Smooth muscle cell (in vitro differentiated cells): ENCODE measurements at regions not wholly inside any gene's neighbourhood (a gene's known extent, or its start where the extent isn't known, plus 50 kb on each side); places are given as distances from the start of the nearest gene placed in this dataset.

Source experiments
- DNase-seq: peaks from one replicate; lab custom pipeline; 2025; ENCODE audit not compliant: unreplicated experiment; lab: John Stamatoyannopoulos, UW
- H2AFZ ChIP-seq: fragments of 200-600 bp; sonication (generic); 2 replicates; pipeline ENCODE4 v1.6.0; 2016; ENCODE audit warnings: antibody characterized with exemption, low read depth, mild to moderate bottlenecking
- H3F3A ChIP-seq: fragments of 200-600 bp; sonication (generic); 2 replicates; pipeline ENCODE4 v1.6.0; 2017; ENCODE audit warnings: antibody characterized with exemption, low read depth
- H3K27ac ChIP-seq: fragments of 200-600 bp; sonication (generic); 2 replicates; pipeline ENCODE4 v1.5.1; 2016; ENCODE audit warnings: low read depth, mild to moderate bottlenecking
- H3K27me3 ChIP-seq: fragments of 200-600 bp; sonication (generic); 2 replicates; pipeline ENCODE4 v1.6.1; 2016; ENCODE audit warnings: low read depth, mild to moderate bottlenecking
- H3K36me3 ChIP-seq: fragments of 200-600 bp; sonication (generic); 2 replicates; pipeline ENCODE4 v1.5.1; 2016; ENCODE audit warnings: low read depth
- H3K4me1 ChIP-seq: fragments of 200-600 bp; sonication (generic); 2 replicates; pipeline ENCODE4 v1.5.1; 2016; ENCODE audit warnings: low read depth
- H3K4me2 ChIP-seq: fragments of 200-600 bp; sonication (generic); 2 replicates; pipeline ENCODE4 v1.6.0; 2016; ENCODE audit warnings: mild to moderate bottlenecking
- H3K4me3 ChIP-seq: fragments of 200-600 bp; sonication (generic); 2 replicates; pipeline ENCODE4 v1.5.1; 2016; ENCODE audit warnings: mild to moderate bottlenecking
- H3K79me2 ChIP-seq: fragments of 200-600 bp; sonication (generic); 2 replicates; pipeline ENCODE4 v1.6.0; 2016; ENCODE audit warnings: low read depth, mild to moderate bottlenecking
- H3K9ac ChIP-seq: fragments of 200-600 bp; sonication (generic); 2 replicates; pipeline ENCODE4 v1.6.0; 2016; ENCODE audit warnings: low read depth
- H3K9me3 ChIP-seq: fragments of 200-600 bp; sonication (generic); replicated peaks from 2 replicates; pipeline ENCODE4 v1.5.1; 2016; ENCODE audit warnings: low read depth
- H4K20me1 ChIP-seq: fragments of 200-600 bp; sonication (generic); 2 replicates; pipeline ENCODE4 v1.6.0; 2016; ENCODE audit warnings: low read depth
- WGBS: methylation state at CpG from one replicate; pipeline ENCODE4 v1.1.7; 2016; ENCODE audit warnings: low lambda C conversion rate; 5-methylcytosine and 5-hydroxymethylcytosine counted together
- TF ChIP-seq, protein P1 (sequence below): fragments of 200-600 bp; sonication (generic); IDR thresholded peaks from 2 replicates; pipeline ENCODE4 v1.5.1; 2017; ENCODE audit warnings: borderline replicate concordance, mild to moderate bottlenecking, antibody characterized with exemption; ENCODE audit not compliant: insufficient read depth, poor library complexity, severe bottlenecking

DNA sequence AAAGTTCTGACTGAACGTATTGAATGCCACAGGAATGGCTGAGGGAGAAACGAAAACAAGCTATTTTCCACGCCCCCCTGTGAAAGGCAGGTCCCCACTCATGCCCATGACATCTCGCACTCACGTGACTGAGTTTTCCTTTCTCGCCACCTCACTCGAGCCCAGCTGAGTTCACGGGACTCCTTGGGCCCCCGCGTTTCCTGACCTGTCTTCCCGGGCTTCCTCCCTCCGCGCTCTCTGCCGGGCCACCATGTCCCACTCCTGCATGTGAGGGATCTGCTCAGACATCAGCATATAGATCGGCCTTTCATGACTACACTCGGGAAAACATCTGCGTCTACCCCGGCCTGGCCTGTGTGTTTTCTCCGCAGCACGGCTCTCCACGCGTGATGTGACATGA is 226.0 kb upstream of the ADARB2 start:
- H3K4me1 ChIP-seq: no peaks in the 10 kb centered on the region
- H3K27ac ChIP-seq: no peak overlapping the region
- no peaks in the 10 kb centered on the region for H3K27me3 ChIP-seq
- no peaks in the 10 kb centered on the region for H3K79me2 ChIP-seq
- no peak for DNase-seq
- no peaks in the 10 kb centered on the region for H3K9me3 ChIP-seq
- H3K36me3 ChIP-seq: no peaks in the 10 kb centered on the region
- 94% methylated on average over 22 of the region's 22 CpGs for whole genome bisulfite sequencing
- no peaks in the 10 kb centered on the region for H4K20me1 ChIP-seq
- TF ChIP-seq, protein P1, sequence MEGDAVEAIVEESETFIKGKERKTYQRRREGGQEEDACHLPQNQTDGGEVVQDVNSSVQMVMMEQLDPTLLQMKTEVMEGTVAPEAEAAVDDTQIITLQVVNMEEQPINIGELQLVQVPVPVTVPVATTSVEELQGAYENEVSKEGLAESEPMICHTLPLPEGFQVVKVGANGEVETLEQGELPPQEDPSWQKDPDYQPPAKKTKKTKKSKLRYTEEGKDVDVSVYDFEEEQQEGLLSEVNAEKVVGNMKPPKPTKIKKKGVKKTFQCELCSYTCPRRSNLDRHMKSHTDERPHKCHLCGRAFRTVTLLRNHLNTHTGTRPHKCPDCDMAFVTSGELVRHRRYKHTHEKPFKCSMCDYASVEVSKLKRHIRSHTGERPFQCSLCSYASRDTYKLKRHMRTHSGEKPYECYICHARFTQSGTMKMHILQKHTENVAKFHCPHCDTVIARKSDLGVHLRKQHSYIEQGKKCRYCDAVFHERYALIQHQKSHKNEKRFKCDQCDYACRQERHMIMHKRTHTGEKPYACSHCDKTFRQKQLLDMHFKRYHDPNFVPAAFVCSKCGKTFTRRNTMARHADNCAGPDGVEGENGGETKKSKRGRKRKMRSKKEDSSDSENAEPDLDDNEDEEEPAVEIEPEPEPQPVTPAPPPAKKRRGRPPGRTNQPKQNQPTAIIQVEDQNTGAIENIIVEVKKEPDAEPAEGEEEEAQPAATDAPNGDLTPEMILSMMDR: no peak
- H3F3A ChIP-seq: no peaks in the 10 kb centered on the region
- H3K4me3 ChIP-seq: no peak overlapping the region
- no peak overlapping the region for H2AFZ ChIP-seq
- no peak overlapping the region for H3K9ac ChIP-seq
- H3K4me2 ChIP-seq: no peak overlapping the region

DNA sequence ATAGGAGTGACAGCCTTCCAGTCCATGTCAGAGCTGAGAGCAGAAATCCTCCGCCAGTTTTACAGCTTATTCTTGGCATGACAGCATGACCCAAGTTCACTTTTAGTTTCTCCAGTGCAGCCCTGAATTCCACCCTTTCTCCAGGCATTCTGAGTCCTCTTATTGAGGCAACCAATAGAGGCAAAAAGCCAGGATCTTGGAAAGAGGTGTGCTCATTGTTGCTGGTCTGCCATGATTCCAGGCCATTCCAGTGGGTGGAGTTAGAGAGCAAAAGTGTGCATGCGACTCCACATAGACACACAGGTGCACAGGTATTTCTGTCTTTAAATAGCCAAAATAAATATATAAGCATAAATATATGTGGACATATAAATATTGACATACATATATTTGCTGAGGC is 224.7 kb upstream of the ADARB2 start:
- Histone ChIP-seq H3K9me3 (no peaks in the 10 kb centered on the region), H3K4me1 (no peaks in the 10 kb centered on the region), H3F3A (no peaks in the 10 kb centered on the region), H3K36me3 (no peaks in the 10 kb centered on the region), H4K20me1 (no peaks in the 10 kb centered on the region), H3K27ac (no peak overlapping the region), H3K27me3 (no peaks in the 10 kb centered on the region), H3K79me2 (no peaks in the 10 kb centered on the region), H3K4me3 (no peak overlapping the region), H2AFZ (no peak overlapping the region), H3K4me2 (no peak overlapping the region), H3K9ac (no peak overlapping the region)
- TF ChIP-seq, protein P1: no peak
- 81% methylated on average over 2 of the region's 2 CpGs for WGBS
- no peak for DNase-seq

DNA sequence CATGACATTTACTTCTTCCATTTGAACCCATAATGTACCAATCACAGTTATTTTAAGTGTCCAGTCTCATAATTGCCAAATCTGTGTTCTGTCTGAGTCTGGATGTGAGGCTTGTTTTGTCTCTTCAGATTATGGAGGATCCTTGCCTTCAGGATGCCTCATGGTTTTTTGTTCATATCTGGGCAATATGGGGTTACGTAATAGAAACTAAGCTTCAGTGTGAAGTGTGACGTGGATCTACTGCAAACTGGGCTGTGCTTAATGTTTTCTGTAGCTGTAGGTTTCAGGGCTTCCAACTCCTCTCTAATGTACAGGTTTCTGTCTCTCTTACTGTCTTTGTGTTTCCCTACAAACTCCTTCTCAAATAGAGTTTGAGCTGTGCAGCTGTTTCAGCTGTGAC is 223.7 kb upstream of the ADARB2 start:
- WGBS: 84% methylated on average over 2 of the region's 2 CpGs
- Histone ChIP-seq H3K36me3 (no peaks in the 10 kb centered on the region), H3K9ac (no peak overlapping the region), H2AFZ (no peak overlapping the region), H3K27ac (no peak overlapping the region), H3K4me3 (no peak overlapping the region), H3K27me3 (no peaks in the 10 kb centered on the region), H3K79me2 (no peaks in the 10 kb centered on the region), H3F3A (no peaks in the 10 kb centered on the region), H3K4me2 (no peak overlapping the region), H3K4me1 (no peaks in the 10 kb centered on the region), H3K9me3 (no peaks in the 10 kb centered on the region), H4K20me1 (no peaks in the 10 kb centered on the region)
- TF ChIP-seq, protein P1: no peak
- DNase-seq: no peak

DNA sequence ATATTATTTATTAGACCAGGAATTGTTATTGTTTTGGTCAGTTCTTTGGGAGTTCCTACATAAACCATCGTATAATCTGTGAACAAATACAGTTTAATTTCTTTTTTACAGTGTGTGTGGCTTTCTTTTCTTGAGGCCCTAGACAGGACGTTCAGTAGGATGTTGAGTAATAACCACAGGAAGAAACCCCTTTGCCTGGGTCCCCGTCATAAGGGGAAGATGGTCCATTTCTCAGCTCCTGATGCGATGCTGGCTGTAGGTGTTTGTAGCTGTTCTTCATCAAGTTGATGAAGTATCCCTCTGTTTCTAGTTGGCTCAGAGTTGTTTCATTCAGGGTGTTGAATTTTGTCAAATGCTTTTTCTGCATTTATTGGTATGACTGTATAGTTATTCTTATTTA is 219.7 kb upstream of the ADARB2 start:
- Histone ChIP-seq H3K9ac (no peak overlapping the region), H3K4me1 (no peaks in the 10 kb centered on the region), H4K20me1 (no peaks in the 10 kb centered on the region), H3F3A (no peaks in the 10 kb centered on the region), H3K27me3 (no peaks in the 10 kb centered on the region), H3K27ac (no peak overlapping the region), H2AFZ (no peak overlapping the region), H3K4me2 (no peak overlapping the region), H3K9me3 (no peaks in the 10 kb centered on the region), H3K36me3 (no peaks in the 10 kb centered on the region), H3K79me2 (no peaks in the 10 kb centered on the region), H3K4me3 (no peak overlapping the region)
- DNase-seq: no peak
- WGBS: 82% methylated on average over 4 of the region's 4 CpGs
- TF ChIP-seq, protein P1: no peak
